MV-4-11 (cell line): ENCODE measurements at regions not wholly inside any gene's neighbourhood (a gene's known extent, or its start where the extent isn't known, plus 50 kb on each side); places are given as distances from the start of the nearest gene placed in this dataset.

ENCODE experiments used
- DNase-seq: peaks from one replicate; lab custom pipeline; 2025; lab: John Stamatoyannopoulos, UW

DNA sequence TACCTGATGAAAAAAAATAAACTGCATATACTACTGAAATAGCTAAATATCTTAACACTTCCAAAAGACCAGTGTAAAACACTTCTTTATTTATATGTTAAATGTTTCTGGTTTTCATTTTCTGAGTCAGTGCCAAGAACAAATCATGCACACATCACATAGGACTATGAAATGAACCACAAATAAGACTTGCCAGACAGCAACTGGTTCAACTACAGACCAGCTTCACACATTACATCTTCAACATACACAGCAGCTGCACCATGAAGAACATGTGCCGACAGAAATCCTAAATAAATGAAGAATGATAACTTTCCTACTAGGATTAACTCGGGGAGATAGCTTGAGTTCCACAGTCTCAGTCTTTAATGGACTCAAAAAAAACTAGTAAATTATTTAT, 168.3 kb upstream of the STXBP5 start:
- DNase-seq: no peak

DNA sequence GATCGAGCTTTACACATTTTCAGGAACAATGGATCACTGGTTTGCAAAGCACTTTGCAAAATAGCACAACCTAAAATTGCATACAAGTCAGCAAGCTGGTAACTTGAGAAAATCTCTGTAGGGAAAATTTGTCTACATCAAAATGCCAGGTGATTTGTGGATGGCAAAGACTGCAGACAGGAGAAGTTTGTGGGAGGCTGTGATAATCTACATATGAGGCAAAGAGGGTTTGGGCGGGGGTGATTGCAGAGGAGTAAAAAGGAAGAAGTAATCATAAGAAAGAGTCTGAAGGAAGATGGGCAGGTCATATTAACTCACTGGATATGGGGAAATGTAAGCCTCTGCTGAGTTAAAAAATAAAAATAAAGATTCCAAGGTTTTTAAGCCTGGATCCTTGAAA, 166.3 kb upstream of the STXBP5 start:
- DNase-seq: no peak

DNA sequence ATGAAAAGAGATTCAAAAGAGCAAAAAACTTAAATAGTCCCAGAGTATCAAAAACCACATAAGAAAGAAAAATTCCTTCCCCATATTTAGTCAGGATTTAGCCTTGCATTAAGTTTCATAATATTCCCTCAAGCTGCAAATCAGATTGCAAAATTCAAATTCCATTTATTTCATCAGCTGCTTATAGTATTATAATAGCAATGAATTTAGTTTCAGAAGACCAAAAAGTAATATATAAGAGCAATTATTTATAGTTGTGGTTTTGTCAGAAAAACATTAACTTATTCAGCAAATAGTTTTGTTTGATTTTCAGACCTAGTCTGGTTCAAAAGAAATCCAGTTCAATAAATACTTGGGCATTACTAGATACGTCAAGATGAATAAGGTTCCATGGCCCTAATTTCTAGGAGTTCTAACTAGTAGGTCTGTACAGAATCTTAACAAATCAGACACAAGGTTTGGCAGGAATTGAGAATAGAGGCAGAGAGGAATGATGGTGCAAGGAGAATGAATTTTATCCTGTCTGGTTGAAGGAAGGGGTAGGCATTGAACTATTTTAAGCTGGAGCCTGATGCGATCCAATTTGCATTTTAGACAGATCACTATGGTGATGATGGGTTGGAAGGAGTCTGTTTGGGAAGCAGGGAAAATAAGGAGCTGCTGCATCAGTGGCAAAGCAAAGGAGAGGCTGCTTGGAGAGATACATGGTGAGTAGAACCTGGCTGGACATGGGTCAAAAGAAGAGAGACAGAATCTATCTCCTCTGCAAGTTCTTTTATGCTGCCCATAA, 163.9 kb upstream of the STXBP5 start:
- no peak for DNase-seq

DNA sequence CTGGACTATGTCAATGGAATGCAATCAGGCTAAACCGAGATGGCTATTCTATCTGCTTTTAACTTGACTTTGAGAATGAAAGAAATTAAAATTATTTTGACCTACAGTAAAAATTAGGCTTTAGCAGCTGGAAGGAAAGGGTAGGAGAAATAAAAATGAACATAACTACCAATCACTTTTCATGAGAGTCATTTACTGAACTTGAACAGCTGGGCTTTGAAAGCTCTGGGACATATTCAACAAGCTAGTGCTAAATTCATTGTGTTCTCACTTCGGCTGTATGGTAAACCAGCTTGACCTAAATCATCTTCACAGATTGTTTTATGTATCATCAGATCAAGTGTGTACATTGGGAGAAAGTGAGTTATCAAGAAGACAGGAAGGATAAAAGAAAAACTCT, 161.5 kb upstream of the STXBP5 start:
- no peak for DNase-seq

DNA sequence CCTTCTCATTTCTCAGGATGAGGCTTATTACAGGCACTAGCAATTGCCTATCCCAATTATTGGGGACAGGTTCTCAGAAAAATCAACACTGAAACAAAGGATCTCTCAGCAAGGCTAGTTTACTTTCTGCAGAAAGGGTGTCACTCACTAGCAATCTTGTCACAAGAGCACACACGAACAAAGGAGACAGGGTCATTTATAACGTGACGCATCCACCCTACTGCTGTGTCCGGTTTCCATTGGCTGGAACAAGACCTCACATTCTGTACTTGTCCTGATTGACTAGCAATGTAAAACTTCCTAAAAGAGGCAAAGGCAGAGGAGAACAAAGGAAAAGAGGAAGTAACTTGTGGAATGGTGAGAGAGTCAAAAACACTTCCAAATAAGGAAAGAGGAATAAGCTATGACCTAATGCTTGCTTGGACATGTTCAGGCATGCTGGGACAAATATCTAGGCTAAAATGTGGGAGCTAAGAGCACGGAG, 160.2 kb upstream of the STXBP5 start:
- DNase-seq: peak; percentile 72

DNA sequence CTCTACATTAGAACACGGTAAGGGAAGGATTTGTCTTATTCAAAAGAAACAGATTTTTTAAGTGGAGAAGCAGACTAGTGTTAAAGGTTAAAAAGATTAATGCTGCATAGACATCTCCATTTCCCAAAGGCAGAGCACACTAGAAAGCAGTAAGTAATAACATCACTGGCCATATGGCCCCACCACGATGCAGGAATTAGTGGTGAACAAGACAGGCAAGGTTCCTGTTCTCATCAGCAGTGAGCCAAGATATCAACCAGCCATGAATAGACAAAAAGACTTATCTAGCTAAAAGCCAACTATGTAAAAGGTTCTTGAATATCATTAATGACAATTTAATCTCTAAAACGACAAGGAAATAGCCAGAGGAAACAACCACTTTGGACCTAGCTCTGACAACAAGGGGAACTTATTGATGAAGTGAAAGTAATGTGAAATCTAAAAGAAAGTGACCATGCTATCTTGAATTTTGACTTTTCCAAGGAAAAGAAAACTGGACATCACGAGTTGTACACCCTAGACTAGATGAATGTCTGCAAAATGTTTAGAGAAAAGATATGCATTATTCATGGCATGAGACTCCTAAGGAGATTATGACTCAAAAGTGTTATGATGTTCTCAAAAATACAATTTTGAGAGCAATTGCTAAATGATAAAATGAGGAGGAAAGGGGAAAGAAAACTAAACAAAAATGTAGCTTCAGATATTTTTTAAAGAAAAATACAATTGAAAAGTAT, 157.9 kb upstream of the STXBP5 start:
- DNase-seq: peak; percentile 38

DNA sequence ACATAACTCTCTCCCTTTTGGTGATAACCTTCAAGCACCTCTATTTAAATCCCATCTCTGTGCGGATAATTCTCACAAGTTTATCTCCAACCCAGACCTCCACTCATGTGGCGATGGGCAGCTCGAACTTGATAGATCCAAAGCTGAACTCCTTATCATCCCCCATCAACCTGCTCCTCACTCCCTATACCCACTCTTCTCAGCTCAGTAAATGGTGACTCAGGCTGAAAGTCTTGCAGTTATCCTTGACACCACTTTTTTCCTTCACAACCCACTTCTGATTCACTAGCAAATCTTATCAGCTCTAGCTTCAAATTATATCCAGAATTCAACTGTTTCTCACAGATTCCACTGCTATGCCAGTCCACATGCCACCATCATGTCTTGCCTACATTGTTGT, 155.3 kb upstream of the STXBP5 start:
- no peak for DNase-seq

DNA sequence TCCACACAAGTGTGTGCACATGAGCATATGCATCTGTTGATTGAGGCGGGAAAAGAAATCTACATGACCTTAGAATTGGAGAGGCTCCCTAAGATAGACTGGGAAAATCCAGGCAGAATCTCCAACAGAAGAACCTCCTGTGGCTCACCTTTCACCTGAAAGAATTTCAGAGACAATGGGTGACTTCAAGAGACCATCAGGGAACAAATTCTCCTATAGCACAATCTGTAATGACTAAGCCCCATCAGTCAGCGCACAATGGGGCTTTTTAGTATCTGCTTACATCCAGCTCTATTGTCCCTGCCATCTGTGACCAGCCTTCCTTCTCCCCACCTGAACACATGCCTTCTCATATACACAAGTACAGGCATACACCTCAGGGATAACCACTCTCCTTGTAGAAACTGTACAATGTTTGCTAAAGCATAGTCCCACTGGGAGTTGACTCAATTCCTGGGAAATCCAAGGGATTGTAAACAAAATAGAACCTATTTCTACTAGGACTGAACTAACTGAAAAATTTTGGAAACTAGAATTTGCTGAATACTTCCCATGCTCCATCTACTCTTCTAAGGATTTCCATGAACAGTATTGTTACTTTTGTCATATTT, 150.8 kb upstream of the STXBP5 start:
- DNase-seq: no peak

DNA sequence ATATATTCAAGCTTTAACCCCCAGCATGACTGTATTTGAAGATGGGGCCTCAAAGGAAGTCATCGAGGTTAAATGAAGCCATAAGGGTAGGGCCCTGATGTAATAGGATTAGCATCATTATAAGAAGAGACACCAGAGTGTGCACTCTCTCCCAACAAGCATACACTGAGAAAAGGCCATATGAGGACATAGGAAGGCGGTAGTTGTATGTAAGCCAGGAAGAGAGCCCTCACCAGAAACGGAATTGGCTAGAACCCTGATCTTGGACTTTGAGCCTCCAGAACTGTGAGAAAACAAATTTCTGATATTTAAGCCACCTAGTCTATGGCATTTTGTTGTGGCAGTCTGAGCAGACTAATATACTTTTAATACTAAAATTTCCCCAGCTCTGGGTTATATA, 150.1 kb upstream of the STXBP5 start:
- DNase-seq: no peak

DNA sequence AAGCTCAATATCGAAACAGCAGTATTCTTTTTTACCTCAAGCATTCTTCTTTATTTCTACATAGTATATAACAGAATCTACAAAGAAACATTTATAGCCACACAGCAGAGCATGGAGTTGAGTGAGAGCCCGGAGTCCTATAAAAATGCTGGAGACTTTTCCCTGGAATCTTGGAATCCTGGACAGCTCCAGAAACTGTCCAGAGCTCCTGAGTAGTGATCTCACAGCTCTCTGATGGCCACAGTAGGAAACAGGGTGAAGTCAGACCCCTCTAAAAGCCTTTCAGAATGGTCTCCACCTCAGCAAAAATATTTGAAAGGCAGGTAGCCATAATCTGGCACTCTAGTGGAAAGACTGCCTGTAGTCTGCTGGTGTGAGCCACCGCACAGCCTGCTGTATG, 149.3 kb upstream of the STXBP5 start:
- DNase-seq: no peak

DNA sequence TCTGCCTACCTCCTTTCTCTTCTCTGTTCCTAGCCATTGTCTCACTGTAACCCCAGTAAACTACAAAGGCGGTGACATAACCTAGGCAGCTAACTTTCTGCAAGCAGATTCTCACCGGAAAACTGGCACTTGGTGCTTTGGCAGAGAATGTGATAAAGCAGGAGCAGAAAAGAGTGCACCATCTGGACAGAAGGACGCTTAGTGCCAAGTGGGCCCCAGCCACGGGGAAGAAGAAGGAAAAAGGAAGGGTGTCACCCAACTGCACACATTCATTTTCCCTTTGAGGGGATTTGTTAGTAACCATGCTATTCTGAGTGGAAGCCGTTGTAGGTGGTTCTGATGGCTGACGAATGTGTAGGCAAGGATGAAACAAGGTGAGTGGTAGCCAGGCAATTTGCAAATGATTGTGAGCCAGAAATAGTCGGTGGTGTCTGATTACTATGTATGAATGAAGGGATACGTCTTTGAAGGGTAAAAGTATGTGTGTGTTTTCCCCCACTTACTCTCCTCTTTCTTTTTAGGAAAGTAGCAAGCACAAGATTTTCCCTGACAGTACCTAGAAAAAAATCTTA, 148.3 kb upstream of the STXBP5 start:
- no peak for DNase-seq

DNA sequence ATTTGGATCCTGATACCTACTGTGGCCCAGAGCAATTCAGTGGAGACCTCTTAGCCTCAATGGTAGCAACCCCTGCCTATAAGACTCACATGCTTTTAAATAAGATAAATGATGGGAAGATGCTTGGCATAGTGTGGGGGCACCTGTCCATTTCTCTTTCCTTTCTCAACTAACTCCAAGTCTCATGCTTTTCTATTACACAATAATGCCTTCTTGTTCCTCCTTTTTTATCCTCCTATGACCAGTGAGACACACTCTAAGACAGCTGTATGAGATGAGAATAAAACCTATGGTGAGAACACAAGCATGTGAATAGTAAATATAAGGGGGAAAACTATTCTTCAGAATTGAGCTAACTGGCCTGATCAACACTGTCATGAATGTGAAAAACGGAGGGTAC, 147.0 kb upstream of the STXBP5 start:
- peak; percentile 46 for DNase-seq

DNA sequence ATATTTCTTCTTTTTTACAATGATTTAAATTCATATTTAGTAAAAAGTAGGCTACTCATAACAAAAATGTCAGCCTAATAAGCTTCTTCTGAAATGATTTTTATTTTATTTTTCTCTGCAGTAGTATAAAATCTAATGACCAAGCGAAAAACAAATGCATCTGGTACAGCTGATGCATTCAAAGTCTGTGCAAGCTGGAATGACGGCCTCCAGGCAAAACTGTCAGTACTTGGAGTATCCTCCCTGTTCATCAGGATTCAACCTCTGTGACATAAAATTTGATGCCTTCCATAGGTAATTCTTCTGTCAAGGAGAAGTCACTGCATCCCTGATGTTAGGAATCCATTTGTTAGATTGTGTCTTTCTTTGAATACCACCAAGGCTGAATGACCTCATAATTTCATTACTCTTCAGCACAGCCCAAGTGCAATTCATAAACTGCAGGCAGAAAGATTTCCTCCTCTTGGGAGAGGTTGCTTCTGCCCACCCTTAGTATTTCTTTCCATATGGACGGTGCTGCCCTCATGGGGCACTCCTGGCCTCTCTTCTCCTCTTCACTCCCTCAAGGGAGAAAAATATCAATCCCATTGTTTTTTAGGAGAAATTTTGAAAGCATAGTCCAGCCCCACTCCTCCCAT, 146.4 kb upstream of the STXBP5 start:
- no peak for DNase-seq

DNA sequence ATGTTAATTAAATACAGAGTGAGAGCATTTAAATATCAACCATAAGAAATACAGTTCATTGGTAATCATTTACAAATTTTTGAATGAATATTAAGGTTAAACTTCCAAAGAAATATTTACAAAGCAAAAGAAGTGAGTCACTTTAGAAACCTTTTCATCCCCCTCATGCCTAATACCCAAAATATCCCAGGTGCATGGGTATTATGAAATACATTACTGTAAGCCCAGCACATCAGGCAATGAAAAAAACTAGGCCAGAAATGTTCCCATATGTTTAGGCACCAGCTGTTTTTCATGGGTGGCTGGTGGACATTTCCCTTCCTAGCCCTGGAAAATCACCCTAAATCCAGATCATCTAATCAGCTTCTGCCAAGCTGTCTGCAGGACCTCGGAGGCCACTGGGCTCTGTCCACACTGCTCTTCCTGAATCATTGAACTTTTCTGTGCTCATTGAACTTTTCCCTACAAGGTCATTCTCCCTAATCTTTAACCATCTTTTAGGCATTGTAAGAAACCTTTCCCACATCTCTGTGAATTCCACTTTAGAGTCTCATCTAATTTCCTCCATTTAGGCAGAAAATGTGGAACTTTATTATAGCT, 145.3 kb upstream of the STXBP5 start:
- DNase-seq: no peak

DNA sequence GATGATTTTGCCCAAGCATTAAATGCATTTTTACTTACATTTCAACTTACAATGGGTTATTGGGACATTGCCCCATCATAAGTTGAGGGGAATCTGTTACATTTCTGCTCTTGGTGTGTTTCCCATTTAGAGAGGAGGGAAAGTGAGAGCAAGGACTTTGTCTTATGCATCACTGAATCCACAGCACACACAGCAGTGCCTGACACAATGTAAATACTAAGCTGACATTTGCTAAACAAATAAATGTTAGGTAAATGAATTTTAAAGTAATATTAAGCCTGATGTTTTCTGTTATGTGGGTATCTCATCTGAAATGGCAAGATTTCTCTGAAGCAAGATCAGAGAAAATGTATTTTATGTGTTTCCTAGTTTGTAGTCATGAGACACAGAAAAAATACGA, 143.6 kb upstream of the STXBP5 start:
- no peak for DNase-seq

DNA sequence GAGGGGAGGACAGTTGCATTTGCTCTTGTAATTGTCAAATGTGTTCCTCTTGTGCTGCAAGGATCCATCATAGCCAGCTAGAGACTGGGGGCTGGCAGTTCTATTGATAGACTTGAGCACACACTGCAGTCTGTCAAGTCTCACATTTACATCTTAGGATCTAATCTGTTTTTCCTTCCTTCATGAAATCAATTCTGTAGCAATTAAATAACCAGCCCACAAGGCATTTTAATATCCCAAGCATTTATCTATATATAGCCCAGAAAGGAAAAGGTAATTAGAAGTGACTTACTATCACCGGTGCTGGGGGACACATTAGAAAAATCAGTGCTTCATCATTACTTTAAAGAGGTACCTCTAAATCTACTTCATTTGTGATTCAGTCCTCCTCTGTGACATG, 143.0 kb upstream of the STXBP5 start:
- no peak for DNase-seq

DNA sequence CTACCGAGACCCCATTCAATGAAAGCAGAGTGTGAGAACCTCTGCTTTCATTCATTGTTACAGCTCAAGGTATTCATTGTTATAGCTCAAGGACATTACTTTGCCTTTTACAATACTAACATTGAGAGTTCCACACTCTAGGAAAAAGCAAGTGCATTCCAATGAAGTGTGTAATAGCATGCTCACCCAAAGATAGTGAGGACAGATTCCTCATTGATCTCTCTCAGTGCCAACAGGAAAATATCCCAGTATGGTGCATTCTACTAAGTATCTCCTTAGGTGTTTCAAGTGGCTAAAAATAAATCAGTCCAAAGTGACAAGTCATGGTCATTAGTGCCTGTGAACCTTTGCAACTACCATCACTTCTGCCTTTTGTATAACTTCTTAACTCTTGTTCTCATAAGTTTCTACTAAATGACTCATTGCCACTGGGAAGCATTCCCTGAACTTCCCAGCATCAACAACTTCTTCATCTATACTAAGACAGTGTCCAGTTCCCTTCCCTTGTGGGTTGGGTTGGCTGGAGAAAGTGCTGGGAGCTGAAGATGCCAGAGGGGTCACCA, 140.7 kb upstream of the STXBP5 start:
- DNase-seq: no peak

DNA sequence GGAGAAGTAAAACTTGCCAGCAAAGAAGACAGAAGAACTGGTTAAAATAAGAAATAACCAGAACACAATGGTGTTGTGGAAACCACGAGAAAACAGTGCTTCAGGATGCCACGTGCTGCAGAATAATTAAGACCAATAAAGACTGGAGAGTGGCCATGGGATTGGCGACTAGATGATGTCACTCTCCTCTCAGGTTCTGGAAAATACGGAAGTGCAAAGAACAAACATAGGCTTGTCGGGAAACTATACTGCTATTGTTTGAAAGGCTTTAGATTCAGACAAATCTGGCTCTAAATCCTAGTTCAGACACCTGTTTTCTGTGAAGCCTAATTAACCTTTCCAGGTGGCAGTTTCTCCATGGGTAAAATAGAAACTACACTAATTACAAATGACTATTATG, 138.4 kb upstream of the STXBP5 start:
- no peak for DNase-seq

DNA sequence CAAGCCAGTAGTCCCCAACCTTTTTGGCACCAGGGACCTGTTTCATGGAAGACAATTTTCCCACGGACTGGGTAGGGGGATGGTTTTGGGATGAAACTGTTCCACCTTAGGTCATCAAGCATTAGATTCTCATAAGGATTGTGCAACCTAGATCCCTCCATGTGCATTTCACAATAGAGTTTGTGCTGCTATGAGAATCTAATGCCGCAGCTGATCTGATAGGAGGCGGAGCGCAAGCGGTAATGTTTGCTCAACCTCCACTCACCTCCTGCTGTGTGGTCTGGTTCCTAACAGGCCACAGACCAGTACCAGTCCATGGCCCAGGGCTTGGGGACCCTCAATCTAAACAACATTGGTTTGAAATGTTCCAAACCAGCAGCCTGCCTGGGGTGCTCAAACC, 137.0 kb upstream of the STXBP5 start:
- peak; percentile 38 for DNase-seq

DNA sequence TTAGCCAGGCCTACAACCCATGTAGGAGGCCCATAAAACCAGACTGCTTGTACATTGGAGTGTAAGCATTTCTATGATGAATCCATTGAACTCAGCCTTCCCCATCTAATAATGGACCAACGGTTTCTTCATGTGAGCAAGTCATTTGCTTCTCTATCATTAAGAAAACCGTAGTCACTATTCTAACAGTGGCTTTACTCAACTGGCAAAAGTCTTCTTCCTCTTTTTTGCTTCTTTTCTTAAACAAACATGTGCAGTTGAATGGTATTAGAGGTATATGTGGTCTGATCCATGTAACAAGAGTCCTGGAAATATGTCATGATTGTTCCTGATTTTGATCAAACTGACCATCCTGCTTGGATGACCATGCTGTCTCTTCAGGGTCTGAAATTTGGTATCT, 132.4 kb upstream of the STXBP5 start:
- DNase-seq: peak; percentile 74

DNA sequence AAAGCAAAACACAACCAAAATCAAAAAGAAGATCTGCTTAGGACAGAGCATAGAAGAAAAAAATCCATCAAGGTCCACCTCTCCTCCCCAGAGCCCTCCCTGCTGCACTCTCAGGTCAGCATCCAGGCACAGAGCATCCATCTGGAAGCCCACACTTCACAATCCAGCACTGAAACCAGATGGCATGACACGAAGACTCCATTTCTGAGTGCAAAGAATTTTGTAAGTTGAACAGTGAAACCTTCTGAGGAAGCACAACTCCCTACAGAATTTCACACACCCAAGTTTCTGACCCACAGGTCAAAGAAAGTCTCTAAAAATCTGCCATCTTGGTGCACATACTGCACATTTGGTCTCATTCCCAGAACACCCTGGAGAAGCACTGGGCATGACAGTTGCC, 128.8 kb upstream of the STXBP5 start:
- DNase-seq: no peak

DNA sequence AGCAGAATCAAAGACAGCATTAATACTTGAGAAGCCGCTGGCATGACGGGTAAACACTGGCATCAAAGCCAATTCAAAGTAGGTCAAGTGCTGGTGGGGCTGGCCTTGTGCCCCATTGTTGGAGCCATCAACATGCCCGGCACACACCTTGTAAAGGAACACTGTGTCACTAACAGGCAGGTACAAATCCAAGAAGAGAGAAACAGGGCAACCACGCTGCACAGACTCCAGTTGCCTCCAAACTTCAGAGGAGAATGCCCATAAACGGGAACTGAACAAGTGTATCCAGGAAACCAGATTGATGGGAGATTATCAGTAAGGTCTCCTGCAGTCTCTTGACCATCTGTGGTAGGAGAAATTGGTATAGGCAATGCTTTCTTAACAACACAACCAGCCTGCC, 127.0 kb upstream of the STXBP5 start:
- no peak for DNase-seq
